Calu3 (cell line): ENCODE measurements at regions not wholly inside any gene's neighbourhood (a gene's known extent, or its start where the extent isn't known, plus 50 kb on each side); places are given as distances from the start of the nearest gene placed in this dataset.

Source experiments
- BruUV-seq: library from RNA; stranded (reverse); fragments of 400-500 nt; replicated peaks from 2 replicates; lab custom pipeline; 2021; lab: Mats Ljungman, UMichigan
- CTCF ChIA-PET: fragments of 300-600 bp; sonication (Branson Sonifier 250); formaldehyde crosslinking; loops from one replicate; lab custom pipeline; 2022; ENCODE audit warnings: antibody characterized with exemption; lab: Charles Lee
- DNase-seq: peaks from one replicate; pipeline ENCODE4 v3.0.0; 2022
- H3K27ac Mint-ChIP-seq: one replicate; pipeline ENCODE4 v1.8.0; 2022; ENCODE audit warnings: mixed read lengths; ENCODE audit not compliant: unreplicated experiment
- H3K27me3 Mint-ChIP-seq: one replicate; pipeline ENCODE4 v1.8.0; 2022; ENCODE audit warnings: mixed read lengths; ENCODE audit not compliant: unreplicated experiment
- H3K36me3 Mint-ChIP-seq: one replicate; pipeline ENCODE4 v1.8.0; 2022; ENCODE audit warnings: mild to moderate bottlenecking, moderate library complexity, mixed read lengths; ENCODE audit not compliant: insufficient read depth, unreplicated experiment
- H3K4me1 Mint-ChIP-seq: one replicate; pipeline ENCODE4 v1.8.0; 2022; ENCODE audit warnings: mild to moderate bottlenecking, low read depth, mixed read lengths; ENCODE audit not compliant: unreplicated experiment
- H3K4me3 Mint-ChIP-seq: one replicate; pipeline ENCODE4 v1.8.0; 2022; ENCODE audit warnings: mild to moderate bottlenecking, low read depth, moderate library complexity, mixed read lengths; ENCODE audit not compliant: unreplicated experiment
- H3K9me3 Mint-ChIP-seq: one replicate; pipeline ENCODE4 v1.8.0; 2022; ENCODE audit warnings: low read depth, mixed read lengths; ENCODE audit not compliant: unreplicated experiment
- CTCF ChIP-seq: fragments of 200-600 bp; IDR thresholded peaks from one replicate; pipeline ENCODE4 v1.8.0; 2022; ENCODE audit warnings: antibody characterized with exemption; ENCODE audit not compliant: unreplicated experiment
- intact Hi-C: fragments of 100-400 bp; cut with micrococcal nuclease; formaldehyde crosslinking; loops from one replicate; pipeline ENCODE4 v1.10.0; 2022; ENCODE audit not compliant: unreplicated experiment

GRCh38 chr10:2948127-2948854 is 119.1 kb upstream of the PFKP start:
- no TSS peak for BruUV-seq
- Mint-ChIP-seq H3K27me3 (peaks cover 80% of the 10 kb centered on the region), H3K4me1 (no peaks in the 10 kb centered on the region), H3K27ac (no peak overlapping the region), H3K4me3 (no peak overlapping the region), H3K36me3 (no peaks in the 10 kb centered on the region), H3K9me3 (no peaks in the 10 kb centered on the region)
- intact Hi-C loops: no loop called here
- DNase-seq: no peak
- CTCF ChIA-PET: interaction anchor here (0.6 kb wide), 1 partner anchor 100 kb away, joined by 9 read pairs; no protein-coding TSS in a partner anchor
- no peak for TF ChIP-seq CTCF

GRCh38 chr10:2944788-2945187 is 122.6 kb upstream of the PFKP start:
- Mint-ChIP-seq H3K27me3 (peaks cover 79% of the 10 kb centered on the region), H3K27ac (no peak overlapping the region), H3K9me3 (no peaks in the 10 kb centered on the region), H3K4me1 (no peaks in the 10 kb centered on the region), H3K4me3 (no peak overlapping the region), H3K36me3 (no peaks in the 10 kb centered on the region)
- DNase-seq: no peak
- intact Hi-C loops: no loop called here
- CTCF ChIA-PET: no interaction called here
- BruUV-seq: no TSS peak
- TF ChIP-seq CTCF: no peak

GRCh38 chr10:2943932-2944614 is 123.3 kb upstream of the PFKP start:
- CTCF ChIA-PET: no interaction called here
- Mint-ChIP-seq H3K4me3 (no peak overlapping the region), H3K27ac (no peak overlapping the region), H3K36me3 (no peaks in the 10 kb centered on the region), H3K27me3 (peaks cover 79% of the 10 kb centered on the region), H3K4me1 (no peaks in the 10 kb centered on the region), H3K9me3 (no peaks in the 10 kb centered on the region)
- TF ChIP-seq CTCF: no peak
- BruUV-seq: no TSS peak
- DNase-seq: no peak
- intact Hi-C loops: no loop called here

GRCh38 chr10:2942938-2943337 is 124.4 kb upstream of the PFKP start:
- BruUV-seq: no TSS peak
- no peak for TF ChIP-seq CTCF
- intact Hi-C loops: no loop called here
- DNase-seq: no peak
- Mint-ChIP-seq H3K27ac (no peak overlapping the region), H3K9me3 (no peaks in the 10 kb centered on the region), H3K4me3 (no peak overlapping the region), H3K4me1 (no peaks in the 10 kb centered on the region), H3K27me3 (peaks cover 80% of the 10 kb centered on the region), H3K36me3 (no peaks in the 10 kb centered on the region)
- CTCF ChIA-PET: interaction anchor here (0.6 kb wide), 1 partner anchor 243 kb away, joined by 3 read pairs; no protein-coding TSS in a partner anchor
